Stimulated activated CD4-positive, alpha-beta T cell treated with anti-CD3 and anti-CD28 coated beads, TNF-alpha, amount 100 ng/mL, for 24 hours (primary cell): ENCODE measurements at regions not wholly inside any gene's neighbourhood (a gene's known extent, or its start where the extent isn't known, plus 50 kb on each side); places are given as distances from the start of the nearest gene placed in this dataset.
"Not testable (repeated sequence)": the region's sequence is repeated elsewhere in the genome, so short reads cannot be mapped to it uniquely, and the experiment has no call there.

ENCODE experiments used
- DNase-seq, 3 experiments: peaks; one replicate each; pipeline ENCODE4 v3.0.0-alpha.2; 2020; ENCODE audit warnings: low read depth in 3 of 3

- not testable (repeated sequence) for DNase-seq
Measured at GRCh38 chr2:198508610-198509009, 704.2 kb downstream of the PLCL1 start.

GRCh38 chr2:198499539-198499938 is 695.1 kb downstream of the PLCL1 start:
- no peak for DNase-seq

- no peak for DNase-seq
Measured at GRCh38 chr2:198498516-198498915, 694.1 kb downstream of the PLCL1 start.

GRCh38 chr2:198498048-198498447 is 693.7 kb downstream of the PLCL1 start:
- DNase-seq = no peak

- DNase-seq = no peak
Measured at GRCh38 chr2:198494931-198495330, 690.5 kb downstream of the PLCL1 start.

GRCh38 chr2:198490748-198491147 is 686.4 kb downstream of the PLCL1 start:
- no peak for DNase-seq

GRCh38 chr2:198488964-198489363 is 684.6 kb downstream of the PLCL1 start:
- no peak for DNase-seq

GRCh38 chr2:198483051-198483450 is 678.7 kb downstream of the PLCL1 start:
- no peak for DNase-seq

GRCh38 chr2:198479065-198479464 is 674.7 kb downstream of the PLCL1 start:
- DNase-seq = no peak

- DNase-seq = no peak
Measured at GRCh38 chr2:198478361-198478760, 674.0 kb downstream of the PLCL1 start.

GRCh38 chr2:198476007-198476406 is 671.6 kb downstream of the PLCL1 start:
- DNase-seq = no peak

- DNase-seq = no peak
Measured at GRCh38 chr2:198471291-198471690, 666.9 kb downstream of the PLCL1 start.

- no peak for DNase-seq
Measured at GRCh38 chr2:198468136-198468535, 663.7 kb downstream of the PLCL1 start.

GRCh38 chr2:198465970-198466369 is 661.6 kb downstream of the PLCL1 start:
- no peak for DNase-seq

GRCh38 chr2:198456418-198456817 is 652.0 kb downstream of the PLCL1 start:
- DNase-seq = no peak

- DNase-seq = no peak
Measured at GRCh38 chr2:198453866-198454265, 649.5 kb downstream of the PLCL1 start.

GRCh38 chr2:198452327-198452726 is 647.9 kb downstream of the PLCL1 start:
- no peak for DNase-seq

GRCh38 chr2:198448789-198449188 is 644.4 kb downstream of the PLCL1 start:
- no peak for DNase-seq

- no peak for DNase-seq
Measured at GRCh38 chr2:198444800-198445287, 640.5 kb downstream of the PLCL1 start.

- no peak for DNase-seq
Measured at GRCh38 chr2:198441901-198442300, 637.5 kb downstream of the PLCL1 start.

GRCh38 chr2:198441246-198441645 is 636.9 kb downstream of the PLCL1 start:
- DNase-seq = no peak

GRCh38 chr2:198440833-198441232 is 636.4 kb downstream of the PLCL1 start:
- DNase-seq = no peak

GRCh38 chr2:198438331-198438730 is 633.9 kb downstream of the PLCL1 start:
- no peak for DNase-seq

GRCh38 chr2:198424112-198424511 is 619.7 kb downstream of the PLCL1 start:
- no peak for DNase-seq

GRCh38 chr2:198417836-198418235 is 613.4 kb downstream of the PLCL1 start:
- no peak for DNase-seq
